ENCODE measurements at regions not wholly inside any gene's neighbourhood (a gene's known extent, or its start where the extent isn't known, plus 50 kb on each side); places are given as distances from the start of the nearest gene placed in this dataset.

GRCh38 chr10:36019749-36020148 lies 377.7 kb upstream of the FZD8 start:
- no peak overlapping the region for H3K4me3 ChIP-seq (ENCODE audit: low read depth, low read length)
- TF ChIP-seq, protein P1, sequence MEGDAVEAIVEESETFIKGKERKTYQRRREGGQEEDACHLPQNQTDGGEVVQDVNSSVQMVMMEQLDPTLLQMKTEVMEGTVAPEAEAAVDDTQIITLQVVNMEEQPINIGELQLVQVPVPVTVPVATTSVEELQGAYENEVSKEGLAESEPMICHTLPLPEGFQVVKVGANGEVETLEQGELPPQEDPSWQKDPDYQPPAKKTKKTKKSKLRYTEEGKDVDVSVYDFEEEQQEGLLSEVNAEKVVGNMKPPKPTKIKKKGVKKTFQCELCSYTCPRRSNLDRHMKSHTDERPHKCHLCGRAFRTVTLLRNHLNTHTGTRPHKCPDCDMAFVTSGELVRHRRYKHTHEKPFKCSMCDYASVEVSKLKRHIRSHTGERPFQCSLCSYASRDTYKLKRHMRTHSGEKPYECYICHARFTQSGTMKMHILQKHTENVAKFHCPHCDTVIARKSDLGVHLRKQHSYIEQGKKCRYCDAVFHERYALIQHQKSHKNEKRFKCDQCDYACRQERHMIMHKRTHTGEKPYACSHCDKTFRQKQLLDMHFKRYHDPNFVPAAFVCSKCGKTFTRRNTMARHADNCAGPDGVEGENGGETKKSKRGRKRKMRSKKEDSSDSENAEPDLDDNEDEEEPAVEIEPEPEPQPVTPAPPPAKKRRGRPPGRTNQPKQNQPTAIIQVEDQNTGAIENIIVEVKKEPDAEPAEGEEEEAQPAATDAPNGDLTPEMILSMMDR (IDR thresholded peaks at IDR 0.05; ENCODE audit: low read depth, low read length, missing control alignments): no peak
- DNase-seq (ENCODE audit: low read depth): no peak
- in situ Hi-C loops (cut with HindIII; ENCODE audit: low sequenced_read_pairs): no loop called here

- DNase-seq (ENCODE audit: low read depth): no peak
- no peak overlapping the region for H3K4me3 ChIP-seq (ENCODE audit: low read depth, low read length)
- TF ChIP-seq, protein P1 (IDR thresholded peaks at IDR 0.05; ENCODE audit: low read depth, low read length, missing control alignments): no peak
- in situ Hi-C loops (cut with HindIII; ENCODE audit: low sequenced_read_pairs): no loop called here
Measured at GRCh38 chr10:36018996-36019395, 376.9 kb upstream of the FZD8 start.

- DNase-seq (ENCODE audit: low read depth): no peak
- in situ Hi-C loops (cut with HindIII; ENCODE audit: low sequenced_read_pairs): no loop called here
- TF ChIP-seq, protein P1 (IDR thresholded peaks at IDR 0.05; ENCODE audit: low read depth, low read length, missing control alignments): no peak
- H3K4me3 ChIP-seq (ENCODE audit: low read depth, low read length): no peak overlapping the region
Measured at GRCh38 chr10:36017137-36017536, 375.0 kb upstream of the FZD8 start.

GRCh38 chr10:36007369-36007768 lies 365.3 kb upstream of the FZD8 start:
- in situ Hi-C loops (cut with HindIII; ENCODE audit: low sequenced_read_pairs): no loop called here
- TF ChIP-seq, protein P1 (IDR thresholded peaks at IDR 0.05; ENCODE audit: low read depth, low read length, missing control alignments): no peak
- no peak overlapping the region for H3K4me3 ChIP-seq (ENCODE audit: low read depth, low read length)
- no peak for DNase-seq (ENCODE audit: low read depth)

- TF ChIP-seq, protein P1 (IDR thresholded peaks at IDR 0.05; ENCODE audit: low read depth, low read length, missing control alignments): no peak
- in situ Hi-C loops (cut with HindIII; ENCODE audit: low sequenced_read_pairs): no loop called here
- DNase-seq (ENCODE audit: low read depth): no peak
- H3K4me3 ChIP-seq (ENCODE audit: low read depth, low read length): no peak overlapping the region
Measured at GRCh38 chr10:36003688-36004087, 361.6 kb upstream of the FZD8 start.

- TF ChIP-seq, protein P1 (IDR thresholded peaks at IDR 0.05; ENCODE audit: low read depth, low read length, missing control alignments): no peak
- no peak for DNase-seq (ENCODE audit: low read depth)
- in situ Hi-C loops (cut with HindIII; ENCODE audit: low sequenced_read_pairs): no loop called here
- no peak overlapping the region for H3K4me3 ChIP-seq (ENCODE audit: low read depth, low read length)
Measured at GRCh38 chr10:36003031-36003600, 361.0 kb upstream of the FZD8 start.

Measured in astrocyte of the cerebellum (primary cell).